C4-2B (cell line): ENCODE measurements at regions not wholly inside any gene's neighbourhood (a gene's known extent, or its start where the extent isn't known, plus 50 kb on each side); places are given as distances from the start of the nearest gene placed in this dataset.

Source experiments
- H3K27ac ChIP-seq: fragments of 450-650 bp; 2 replicates; pipeline ENCODE4 v1.5.1; 2017
- CTCF ChIP-seq: fragments of 450-650 bp; conservative IDR thresholded peaks from 2 replicates; pipeline ENCODE4 v1.5.1; 2017; ENCODE audit warnings: mild to moderate bottlenecking
- ZFX ChIP-seq: fragments of 450-650 bp; IDR thresholded peaks from 2 replicates; pipeline ENCODE4 v1.6.1; 2017

DNA sequence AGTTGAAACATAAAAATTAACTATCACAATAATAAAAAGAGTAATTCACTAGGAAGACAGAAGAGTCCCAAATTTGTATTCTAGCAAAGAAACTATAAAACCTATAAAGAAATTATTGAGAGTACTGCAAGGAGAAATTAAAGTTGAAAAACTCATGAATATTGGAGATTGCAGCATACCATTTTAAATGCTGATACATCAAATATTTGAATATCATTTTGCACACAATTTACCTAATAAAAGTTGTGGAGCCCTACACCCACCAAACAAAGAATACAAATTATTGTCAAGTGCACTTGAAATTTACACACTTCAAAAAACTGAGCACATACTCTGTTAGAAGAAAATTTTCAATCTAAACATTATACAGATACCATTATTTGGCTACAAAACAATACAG is 531.6 kb upstream of the SMIM21 start:
- no peak for TF ChIP-seq ZFX
- TF ChIP-seq CTCF, result no peak
- no peak overlapping the region for H3K27ac ChIP-seq

- no peak overlapping the region for H3K27ac ChIP-seq
- peak; percentile 20 for TF ChIP-seq CTCF
- TF ChIP-seq ZFX, result no peak
Observed at GRCh38 chr18:75958683-75959082, 531.2 kb upstream of the SMIM21 start.

GRCh38 chr18:75945265-75945933 is 517.9 kb upstream of the SMIM21 start:
- TF ChIP-seq CTCF (no peak), ZFX (no peak)
- no peak overlapping the region for H3K27ac ChIP-seq

DNA sequence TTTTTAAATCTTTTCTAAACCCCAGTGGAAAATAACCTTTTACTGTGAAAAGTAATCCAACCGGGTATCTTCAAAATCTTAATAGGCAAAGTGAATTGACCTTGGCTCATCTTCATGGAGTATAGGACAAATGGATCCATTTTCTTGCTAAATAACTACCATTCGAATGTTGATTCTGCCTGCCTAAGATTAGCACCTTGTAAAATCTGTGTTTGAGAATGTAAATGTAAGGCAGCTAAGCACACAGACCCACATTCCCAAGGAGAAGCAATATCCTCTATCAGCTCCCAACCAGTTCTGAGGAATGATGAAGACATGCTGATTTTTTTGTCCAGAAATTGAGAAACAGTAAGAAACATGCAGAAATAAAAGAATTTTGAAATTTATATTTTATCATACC is 509.8 kb upstream of the SMIM21 start:
- no peak overlapping the region for H3K27ac ChIP-seq
- TF ChIP-seq ZFX, result no peak

DNA sequence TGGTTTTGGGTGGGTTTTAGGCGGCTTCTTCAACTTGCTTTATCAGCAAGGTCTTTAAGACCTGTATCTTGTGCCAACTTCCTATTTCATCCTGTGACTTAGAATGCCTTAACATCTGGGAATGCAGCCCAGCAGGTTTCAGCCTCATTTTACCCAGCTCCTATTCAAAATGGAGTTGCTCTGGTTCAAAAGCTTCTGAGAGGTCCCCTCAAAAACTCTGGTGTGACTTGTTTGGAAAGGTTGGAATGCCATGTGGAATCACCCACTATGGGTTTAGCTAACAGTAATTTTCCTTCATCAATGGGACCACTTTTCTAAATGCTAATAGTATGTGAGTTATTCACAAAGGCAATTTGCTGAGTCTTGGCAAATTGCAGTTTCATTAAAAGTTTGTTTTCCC is 509.4 kb upstream of the SMIM21 start:
- H3K27ac ChIP-seq, result no peak overlapping the region
- TF ChIP-seq CTCF (no peak), ZFX (no peak)

DNA sequence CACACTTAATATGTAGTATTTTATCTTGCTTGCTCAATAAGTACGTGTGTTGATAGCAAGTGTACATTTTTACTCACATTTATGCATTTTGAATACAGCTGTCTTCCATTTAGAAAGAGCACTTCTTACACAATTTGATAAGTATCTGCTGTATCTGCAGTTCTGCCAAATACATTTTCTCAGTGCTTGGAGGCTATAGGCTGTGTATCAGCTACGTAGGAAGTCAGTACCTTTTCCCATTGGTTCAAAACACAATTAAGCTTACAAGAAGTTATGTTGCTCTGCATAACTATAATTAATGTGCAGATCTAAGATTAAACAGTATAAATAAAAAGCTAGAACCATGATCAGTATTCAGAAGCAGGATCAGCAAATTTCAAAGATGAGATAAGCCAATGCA is 503.6 kb upstream of the SMIM21 start:
- TF ChIP-seq ZFX (no peak), CTCF (no peak)

DNA sequence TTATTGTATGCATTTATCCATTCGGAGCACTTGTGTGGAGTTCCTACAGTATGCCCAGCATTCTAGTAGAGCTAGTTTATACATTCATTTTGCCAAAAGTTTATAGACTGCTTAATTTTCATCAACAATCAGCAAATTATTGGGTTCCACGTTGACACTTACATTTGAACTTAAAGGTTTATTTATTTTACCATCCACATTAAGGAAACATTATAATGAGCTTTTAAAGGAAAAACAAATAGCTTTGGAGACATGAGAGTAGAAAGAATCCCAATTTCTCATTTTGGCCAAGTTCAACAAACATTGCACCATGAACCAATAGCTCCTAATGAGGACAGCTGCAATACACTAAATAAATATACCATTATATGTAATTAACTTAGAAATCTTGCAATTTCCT is 501.2 kb upstream of the SMIM21 start:
- no peak for TF ChIP-seq CTCF
- no peak for TF ChIP-seq ZFX
- H3K27ac ChIP-seq, result no peak overlapping the region

More for the DNA sequence above, 503.6 kb upstream of the SMIM21 start:
- no peak overlapping the region for H3K27ac ChIP-seq

GRCh38 chr18:75927791-75928190 is 500.3 kb upstream of the SMIM21 start:
- TF ChIP-seq CTCF (no peak), ZFX (no peak)
- H3K27ac ChIP-seq, result no peak overlapping the region
